HG02588 (cell line): ENCODE measurements at regions not wholly inside any gene's neighbourhood (a gene's known extent, or its start where the extent isn't known, plus 50 kb on each side); places are given as distances from the start of the nearest gene placed in this dataset.

ENCODE experiments used
- ATAC-seq: cut with Tn5 transposase; IDR thresholded peaks from one replicate; pipeline ENCODE4 v1.9.1; 2021; ENCODE audit warnings: mild to moderate bottlenecking, moderate library complexity; ENCODE audit not compliant: unreplicated experiment

GRCh38 chr19:29371251-29372090 lies 154.3 kb upstream of the VSTM2B start:
- ATAC-seq, result no peak

DNA sequence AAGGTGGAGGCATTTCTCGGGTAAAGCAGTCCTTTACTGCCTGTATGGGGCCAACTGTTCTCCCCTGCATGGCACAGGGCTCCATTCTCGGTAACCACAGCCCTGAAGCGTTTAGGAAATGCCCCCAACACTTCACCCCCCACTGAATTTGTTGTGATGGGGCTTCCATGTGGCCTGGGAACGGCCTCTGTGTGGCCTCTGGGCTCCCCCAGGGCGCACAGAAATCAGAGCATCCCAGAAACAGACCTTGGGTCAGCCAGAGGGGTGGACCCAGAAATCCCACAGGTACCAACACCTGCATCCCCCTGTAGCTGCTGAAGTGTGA lies 153.7 kb upstream of the VSTM2B start:
- ATAC-seq, result no peak

- no peak for ATAC-seq
These were observed 153.3 kb upstream of the VSTM2B start for GRCh38 chr19:29372461-29372860.

DNA sequence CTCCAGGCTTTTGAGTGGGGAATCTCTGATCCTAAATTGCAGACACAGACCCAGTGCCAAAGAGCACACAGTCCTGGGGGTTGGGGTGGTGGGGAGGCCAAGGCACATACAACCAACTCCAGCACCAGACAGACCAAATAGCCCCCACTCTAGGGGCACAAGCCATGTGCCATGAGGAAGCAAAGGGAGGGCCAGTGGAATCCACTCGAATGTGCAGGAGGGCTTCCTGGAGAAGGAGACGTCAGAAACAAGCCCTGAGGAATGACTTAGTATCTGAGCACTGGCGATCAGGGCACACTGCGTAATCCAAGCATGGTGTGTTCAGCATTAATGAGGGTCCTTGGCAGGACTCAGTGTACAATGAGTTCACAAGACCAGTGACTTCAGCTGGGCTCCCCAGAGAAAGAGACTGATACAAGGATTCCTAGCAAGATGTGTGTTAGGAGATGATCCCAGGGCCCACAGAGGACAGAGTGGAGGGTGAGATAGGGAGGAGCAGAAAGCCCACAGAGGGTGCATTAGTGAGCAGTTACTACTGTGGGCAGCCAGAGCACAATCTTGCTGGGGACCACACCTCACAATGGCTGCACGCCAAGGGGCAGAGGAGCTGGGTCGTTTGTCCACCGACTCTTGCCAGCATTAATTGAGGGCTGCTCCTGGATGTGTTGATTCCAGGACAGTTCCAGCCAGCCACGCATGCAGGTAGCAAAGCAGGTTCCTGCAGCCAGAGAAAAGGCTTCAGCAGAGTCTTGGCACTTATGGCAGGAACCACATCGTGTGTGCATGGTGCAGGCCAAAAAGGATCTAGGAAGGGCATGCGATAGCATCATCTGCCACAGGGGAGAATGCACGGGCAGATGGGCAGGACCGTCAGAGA lies 152.6 kb upstream of the VSTM2B start:
- ATAC-seq, result no peak

- ATAC-seq, result no peak
These were observed 150.2 kb upstream of the VSTM2B start for GRCh38 chr19:29375429-29376119.

DNA sequence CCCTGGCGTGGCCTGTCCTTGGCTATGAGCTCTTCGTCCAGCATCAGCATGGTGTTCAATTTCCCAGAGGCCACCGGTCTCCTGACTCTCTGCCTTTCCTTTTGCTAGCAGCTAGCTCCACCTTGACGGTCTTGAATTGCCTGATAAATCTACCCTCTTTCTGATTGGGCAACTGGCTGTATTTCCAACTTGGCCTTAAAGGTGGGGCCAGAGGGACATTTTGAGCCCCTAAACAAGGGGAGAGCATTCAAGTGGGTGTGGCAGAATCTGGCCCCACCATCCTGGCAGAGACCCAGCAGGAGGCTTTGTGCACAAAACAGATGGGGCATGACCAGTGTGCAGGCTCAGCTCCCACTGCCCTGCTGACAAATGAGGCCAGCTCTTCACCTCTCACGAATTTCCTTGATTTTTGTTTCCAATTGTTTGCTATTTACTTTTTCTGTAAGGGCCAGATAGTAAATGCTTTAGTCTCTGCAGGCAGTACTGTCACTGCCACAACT lies 148.9 kb upstream of the VSTM2B start:
- ATAC-seq, result no peak

- ATAC-seq, result no peak
These were observed 147.7 kb upstream of the VSTM2B start for GRCh38 chr19:29378126-29378525.

DNA sequence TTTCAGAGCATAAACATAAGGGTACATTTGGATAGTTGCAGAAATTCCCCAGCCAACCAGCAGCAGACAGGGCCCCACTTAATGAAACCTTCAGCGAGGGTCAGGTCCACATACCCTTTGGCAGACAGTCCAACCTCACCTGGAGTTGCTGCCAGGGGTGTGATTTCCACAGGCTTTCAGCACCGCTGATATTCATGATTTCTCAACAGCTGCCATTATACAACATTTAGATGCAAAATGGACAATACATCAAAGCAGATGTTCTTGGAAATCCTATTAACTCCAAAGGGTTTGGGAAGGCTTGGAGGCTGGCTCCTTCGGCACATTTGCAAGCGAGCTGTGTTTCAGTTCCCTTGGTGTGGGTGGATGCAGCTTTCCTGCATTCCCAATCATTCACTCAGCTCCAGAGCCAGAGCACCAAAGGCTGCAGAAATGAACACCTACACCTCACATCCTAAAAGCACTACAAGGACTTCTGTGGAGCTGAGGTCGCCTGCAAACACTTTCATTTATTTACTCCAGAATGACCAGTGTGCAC lies 147.2 kb upstream of the VSTM2B start:
- ATAC-seq, result no peak

DNA sequence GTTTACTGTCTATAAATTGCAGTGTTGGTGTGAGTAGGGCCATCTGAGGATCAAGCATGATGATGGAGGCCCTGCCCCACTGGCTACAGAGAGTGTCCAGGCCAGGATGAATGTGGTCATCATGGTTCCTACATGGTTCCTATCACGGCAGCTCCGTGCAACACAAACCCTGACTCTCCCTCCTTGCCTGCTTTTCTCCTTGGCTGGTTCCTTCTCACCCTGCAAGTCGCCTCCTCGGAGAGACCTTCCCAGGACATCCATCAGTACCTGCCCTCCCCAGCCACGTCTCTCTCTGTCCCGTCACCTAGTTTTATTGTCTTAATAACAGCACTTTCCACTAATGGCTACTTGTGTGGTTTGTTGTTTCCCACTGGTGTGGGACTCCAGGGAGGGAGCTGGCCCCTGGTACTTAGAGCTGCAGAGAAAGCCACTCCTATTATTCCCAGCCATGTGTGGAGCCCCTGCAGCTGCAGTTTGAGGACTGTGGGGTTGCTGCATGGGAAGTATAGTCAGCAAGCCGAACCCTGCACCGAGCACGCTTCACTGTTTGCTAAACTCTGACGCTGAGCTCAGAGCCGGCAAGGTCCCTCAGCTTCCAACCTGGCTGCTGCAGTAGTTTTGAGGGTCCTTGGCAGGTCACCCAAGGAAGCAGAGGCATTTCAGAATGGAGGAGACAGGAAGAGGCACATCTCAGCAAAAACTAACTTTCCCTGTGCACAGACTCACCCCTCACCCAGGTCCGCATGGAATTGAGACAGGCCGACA lies 146.4 kb upstream of the VSTM2B start:
- no peak for ATAC-seq

DNA sequence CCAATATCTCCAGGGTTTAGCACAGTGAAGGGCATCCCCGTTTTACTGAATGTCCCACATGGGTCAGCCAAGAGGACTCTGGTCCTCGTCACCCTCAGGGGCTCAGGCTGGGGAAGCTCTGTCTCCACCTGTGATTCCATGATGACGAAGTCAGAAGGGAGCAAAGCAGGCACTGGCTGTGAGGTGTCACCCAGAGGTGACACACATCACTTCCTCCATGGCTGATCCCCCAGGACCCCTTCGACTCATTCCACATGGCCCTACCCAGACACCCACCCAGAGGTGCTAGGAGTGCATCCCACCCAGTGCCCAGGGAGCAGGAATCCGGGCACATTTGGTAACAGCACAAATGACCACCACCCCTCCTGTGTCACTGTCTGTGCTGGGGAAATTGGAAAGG lies 145.2 kb upstream of the VSTM2B start:
- ATAC-seq, result no peak

GRCh38 chr19:29381353-29382203 lies 144.2 kb upstream of the VSTM2B start:
- no peak for ATAC-seq

GRCh38 chr19:29383696-29384095 lies 142.1 kb upstream of the VSTM2B start:
- ATAC-seq, result no peak

DNA sequence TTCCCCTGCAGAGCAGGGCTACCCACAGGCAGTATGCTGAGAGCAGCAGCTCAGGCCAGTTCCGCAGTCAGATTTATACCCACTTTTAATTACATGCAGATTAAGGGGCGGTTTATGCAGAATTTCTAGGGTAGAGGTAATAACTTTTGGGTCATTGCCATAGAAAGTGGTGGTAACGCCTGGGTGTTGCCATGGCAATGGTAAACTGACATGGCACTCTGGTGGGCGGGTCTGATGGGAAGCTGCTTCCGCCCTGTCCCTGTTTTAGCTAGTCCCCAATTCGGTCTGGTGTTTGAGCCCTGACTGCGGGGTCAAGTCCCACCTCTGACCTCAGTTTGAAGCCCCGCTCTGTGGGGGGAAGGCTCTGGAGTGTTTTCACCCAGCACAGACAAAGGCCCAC lies 141.1 kb upstream of the VSTM2B start:
- ATAC-seq, result no peak

GRCh38 chr19:29385191-29385795 lies 140.5 kb upstream of the VSTM2B start:
- ATAC-seq, result no peak

- no peak for ATAC-seq
These were observed 138.8 kb upstream of the VSTM2B start for GRCh38 chr19:29386970-29387369.

- no peak for ATAC-seq
These were observed 138.2 kb upstream of the VSTM2B start for GRCh38 chr19:29387586-29387985.

- ATAC-seq, result no peak
These were observed 136.3 kb upstream of the VSTM2B start for GRCh38 chr19:29389495-29389894.

GRCh38 chr19:29390742-29391141 lies 135.1 kb upstream of the VSTM2B start:
- ATAC-seq, result no peak

DNA sequence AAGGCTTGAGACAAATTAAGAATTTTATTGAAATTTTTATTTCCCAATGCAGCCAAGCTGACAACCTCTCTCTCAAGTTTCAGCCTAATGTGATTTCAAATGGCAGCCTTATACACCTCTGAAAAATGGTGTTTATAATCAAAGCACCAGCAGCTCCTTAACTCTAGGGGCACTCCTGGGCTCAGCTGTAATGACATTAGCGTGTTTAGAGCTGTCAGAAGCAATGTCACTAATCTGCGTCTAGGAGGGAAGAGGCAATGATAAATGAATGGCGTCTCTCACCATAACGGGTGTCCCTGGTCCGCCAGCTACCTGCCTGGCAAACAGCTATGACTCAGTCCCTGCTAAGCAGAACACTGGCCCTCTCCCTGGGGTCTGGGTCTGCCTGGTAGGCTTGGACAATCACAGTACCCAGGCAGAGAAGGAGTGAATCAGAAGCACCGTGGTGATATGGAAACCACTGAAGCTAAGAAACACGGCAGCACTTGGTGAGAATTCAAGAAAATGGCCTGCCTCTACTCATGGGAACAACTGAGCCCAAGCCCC lies 131.8 kb upstream of the VSTM2B start:
- no peak for ATAC-seq
